NT2/D1 (cell line): ENCODE measurements at regions not wholly inside any gene's neighbourhood (a gene's known extent, or its start where the extent isn't known, plus 50 kb on each side); places are given as distances from the start of the nearest gene placed in this dataset.

Experiments
- SUZ12 ChIP-seq: IDR thresholded peaks from 2 replicates; pipeline ENCODE4 v1.6.1; 2011; ENCODE audit not compliant: insufficient read length, insufficient read depth; ENCODE audit errors: extremely low read depth
- YY1 ChIP-seq: IDR thresholded peaks from 2 replicates; pipeline ENCODE4 v1.6.1; 2011; ENCODE audit not compliant: insufficient read length, insufficient read depth
- ZNF274 ChIP-seq: IDR thresholded peaks from 2 replicates; pipeline ENCODE4 v1.6.1; 2011; ENCODE audit warnings: mild to moderate bottlenecking, low read depth, low read length

- TF ChIP-seq ZNF274 (no peak), YY1 (no peak), SUZ12 (no peak)
Measured at GRCh38 chr5:173696216-173696615, 79.8 kb upstream of the BOD1 start.
